GM18520 (cell line): ENCODE measurements at regions not wholly inside any gene's neighbourhood (a gene's known extent, or its start where the extent isn't known, plus 50 kb on each side); places are given as distances from the start of the nearest gene placed in this dataset.

Experiments
- ATAC-seq: cut with Tn5 transposase; IDR thresholded peaks from one replicate; pipeline ENCODE4 v1.9.1; 2021; ENCODE audit not compliant: unreplicated experiment

GRCh38 chr2:35378791-35379190 is 976.8 kb upstream of the CRIM1 start:
- ATAC-seq: no peak

GRCh38 chr2:35374845-35375244 is 980.7 kb upstream of the CRIM1 start:
- no peak for ATAC-seq

- ATAC-seq: no peak
These were observed 989.7 kb upstream of the CRIM1 start for GRCh38 chr2:35365859-35366258.

- no peak for ATAC-seq
These were observed 999.2 kb upstream of the CRIM1 start for GRCh38 chr2:35356332-35356731.

GRCh38 chr2:35355056-35355455 is 1000.5 kb upstream of the CRIM1 start:
- no peak for ATAC-seq

- ATAC-seq: no peak
These were observed 1008.0 kb upstream of the CRIM1 start for GRCh38 chr2:35347561-35347960.

- no peak for ATAC-seq
These were observed 1012.4 kb upstream of the CRIM1 start for GRCh38 chr2:35343135-35343534.

GRCh38 chr2:35339211-35339610 is 1016.4 kb upstream of the CRIM1 start:
- ATAC-seq: no peak

GRCh38 chr2:35337922-35338321 is 1017.7 kb upstream of the CRIM1 start:
- ATAC-seq: no peak

GRCh38 chr2:35314049-35314448 is 1041.5 kb upstream of the CRIM1 start:
- no peak for ATAC-seq

- no peak for ATAC-seq
These were observed 1054.2 kb upstream of the CRIM1 start for GRCh38 chr2:35301369-35301768.

- ATAC-seq: no peak
These were observed 1057.1 kb upstream of the CRIM1 start for GRCh38 chr2:35298493-35298892.

GRCh38 chr2:35297403-35297802 is 1058.2 kb upstream of the CRIM1 start:
- ATAC-seq: no peak

GRCh38 chr2:35294636-35295263 is 1060.8 kb upstream of the CRIM1 start:
- no peak for ATAC-seq

GRCh38 chr2:35293261-35293660 is 1062.3 kb upstream of the CRIM1 start:
- no peak for ATAC-seq

- ATAC-seq: no peak
These were observed 1063.4 kb upstream of the CRIM1 start for GRCh38 chr2:35292199-35292598.

GRCh38 chr2:35281702-35282101 is 1073.9 kb upstream of the CRIM1 start:
- ATAC-seq: no peak

- no peak for ATAC-seq
These were observed 1099.8 kb upstream of the CRIM1 start for GRCh38 chr2:35255826-35256225.

- ATAC-seq: no peak
These were observed 1104.4 kb upstream of the CRIM1 start for GRCh38 chr2:35251156-35251555.

GRCh38 chr2:35246702-35247101 is 1108.9 kb upstream of the CRIM1 start:
- ATAC-seq: no peak

GRCh38 chr2:35228584-35228983 is 1127.0 kb upstream of the CRIM1 start:
- ATAC-seq: no peak

GRCh38 chr2:35220461-35220860 is 1135.1 kb upstream of the CRIM1 start:
- ATAC-seq: no peak

GRCh38 chr2:35204881-35205280 is 1150.7 kb upstream of the CRIM1 start:
- ATAC-seq: no peak
